NCI-H1930 (cell line): ENCODE measurements at regions not wholly inside any gene's neighbourhood (a gene's known extent, or its start where the extent isn't known, plus 50 kb on each side); places are given as distances from the start of the nearest gene placed in this dataset.

Experiments
- DNase-seq, 2 experiments: peaks; one replicate each; lab custom pipeline; 2025; lab: John Stamatoyannopoulos, UW

DNA sequence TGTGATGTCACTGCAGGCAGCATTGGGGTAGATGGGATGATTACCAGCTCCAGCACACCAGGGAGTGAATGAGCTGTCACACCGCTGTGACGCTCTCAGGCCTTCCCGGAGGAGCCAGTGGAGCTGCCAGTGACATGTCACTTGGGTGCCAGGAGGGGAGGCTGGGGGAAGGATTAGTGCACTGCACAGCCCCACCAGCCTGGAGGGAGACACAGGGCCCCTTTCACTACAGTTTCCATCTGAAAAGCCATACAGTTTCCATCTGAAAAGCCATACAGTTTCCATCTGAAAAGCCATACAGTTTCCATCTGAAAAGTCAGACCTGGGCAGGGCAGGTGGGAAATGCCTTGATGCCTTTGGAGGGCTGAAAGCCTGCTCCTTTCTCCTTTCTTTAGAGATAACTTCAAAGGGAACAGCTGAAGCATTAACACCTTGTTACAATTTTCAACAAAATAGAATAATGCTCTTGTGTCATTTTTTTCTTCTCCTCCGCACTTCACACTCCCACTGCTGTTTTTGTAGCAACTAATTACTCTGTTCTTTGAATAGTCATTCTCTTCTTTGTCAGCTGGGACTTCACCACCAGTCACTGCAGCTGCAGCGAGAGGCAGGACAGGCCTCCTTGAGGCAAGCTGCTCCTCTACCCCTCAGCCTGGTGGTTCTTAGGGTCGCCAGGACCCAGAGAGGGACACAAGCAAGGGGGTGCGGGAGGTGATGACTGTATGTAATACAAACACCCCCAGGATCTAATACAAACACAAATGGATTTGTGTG lies 256.9 kb upstream of the RGS6 start:
- DNase-seq, result no peak

DNA sequence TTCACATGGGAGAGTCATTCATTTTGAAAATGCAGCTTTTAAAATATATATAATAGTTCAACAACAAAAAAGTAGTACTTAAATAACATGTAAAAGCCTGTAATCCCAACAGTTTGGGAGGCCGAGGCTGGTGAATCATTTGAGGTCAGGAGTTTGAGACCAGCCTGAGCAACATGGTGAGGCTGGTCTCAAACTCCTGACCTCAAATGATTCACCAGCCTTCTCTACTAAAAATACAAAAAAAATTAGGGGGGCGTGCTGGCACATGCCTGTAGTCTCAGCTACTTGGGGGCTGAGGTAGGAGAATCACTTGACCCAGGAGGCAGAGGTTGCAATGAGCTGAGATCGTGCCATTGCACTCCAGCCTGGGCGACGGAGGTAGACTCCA lies 256.3 kb upstream of the RGS6 start:
- DNase-seq, result no peak

DNA sequence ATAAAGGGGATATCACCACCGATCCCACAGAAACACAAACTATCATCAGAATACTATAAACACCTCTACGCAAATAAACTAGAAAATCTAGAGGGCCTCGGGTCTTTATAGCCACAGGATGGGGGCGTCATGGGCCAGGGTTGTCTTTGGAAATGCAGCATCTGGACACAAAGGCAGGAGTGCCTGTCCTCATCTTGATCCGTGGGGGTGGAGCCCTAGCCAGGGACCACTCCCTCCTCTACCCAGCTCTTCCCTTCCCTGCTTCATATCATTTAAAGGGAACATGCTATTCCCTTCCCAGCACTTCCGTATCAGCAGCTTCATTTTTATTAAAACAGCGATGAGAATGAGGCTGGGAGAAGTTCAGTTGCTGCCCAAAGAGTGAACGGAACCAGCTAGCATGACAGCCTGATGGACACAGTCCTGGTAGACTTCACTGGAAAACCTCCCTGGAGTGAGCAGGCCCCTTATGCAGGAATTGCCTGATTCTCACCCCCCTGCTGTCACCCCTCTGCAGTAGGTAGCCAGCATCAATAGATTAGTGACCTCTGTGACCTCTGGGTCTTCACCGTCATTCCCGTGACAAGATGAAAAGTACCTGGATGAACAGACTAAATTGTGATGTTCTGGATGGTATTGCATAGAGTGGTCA lies 251.4 kb upstream of the RGS6 start:
- no peak for DNase-seq

DNA sequence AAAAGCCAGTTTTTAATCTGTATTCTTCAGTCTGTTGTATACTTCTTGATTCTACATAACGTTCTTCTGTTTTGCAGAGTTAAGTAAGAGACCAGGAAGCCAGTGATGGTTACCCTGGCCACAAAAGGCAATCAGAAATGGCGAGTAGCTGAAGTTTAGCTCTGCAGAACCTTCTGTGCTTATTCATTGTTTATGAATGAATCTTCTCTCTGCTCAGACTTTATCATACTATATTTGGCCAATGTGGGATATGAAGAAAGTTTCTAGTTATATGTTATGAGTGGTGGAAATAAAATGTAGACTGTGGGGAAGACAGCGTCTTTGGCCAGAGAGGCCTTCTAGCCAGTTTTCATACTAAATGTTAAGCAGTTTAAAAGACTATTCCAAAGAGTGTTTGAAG lies 249.9 kb upstream of the RGS6 start:
- no peak for DNase-seq

DNA sequence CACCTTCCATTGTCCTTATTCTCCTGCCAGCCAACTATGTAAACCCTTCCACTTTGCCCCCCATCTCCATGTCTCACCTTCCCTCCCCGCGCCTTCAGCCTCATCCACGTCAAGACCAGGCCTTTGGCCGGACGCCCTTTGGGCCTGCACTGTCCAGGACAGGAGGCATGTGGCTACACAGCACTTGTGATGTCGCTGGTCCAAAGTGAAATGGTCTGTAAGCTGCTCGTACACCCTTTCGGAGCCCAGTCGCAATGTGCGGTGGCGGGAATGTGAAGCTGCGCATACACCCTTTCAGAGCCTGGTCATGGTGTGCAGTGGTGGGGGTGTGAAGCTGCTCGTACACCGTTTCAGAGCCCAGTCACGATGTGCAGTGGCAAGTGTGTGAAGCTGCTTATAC lies 247.9 kb upstream of the RGS6 start:
- DNase-seq, result no peak

DNA sequence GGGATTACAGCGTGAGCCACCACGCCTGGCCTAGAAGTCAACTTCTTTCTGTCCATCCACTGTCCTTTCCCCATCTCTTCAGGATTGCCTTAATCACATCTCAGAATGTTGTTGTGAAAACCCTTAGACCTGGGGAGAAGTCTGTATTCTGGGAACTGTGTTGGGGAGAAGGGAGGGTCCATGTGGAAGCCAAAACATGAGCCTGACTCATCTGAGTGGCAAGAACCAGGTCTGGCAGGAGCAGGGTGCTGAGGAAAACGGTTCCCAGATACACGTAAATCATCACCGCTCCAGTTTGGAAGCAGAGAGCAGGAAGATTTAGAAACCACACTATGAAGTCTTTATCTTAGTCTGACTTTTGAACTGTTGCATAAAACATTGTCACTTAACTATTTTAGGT lies 245.6 kb upstream of the RGS6 start:
- no peak for DNase-seq

DNA sequence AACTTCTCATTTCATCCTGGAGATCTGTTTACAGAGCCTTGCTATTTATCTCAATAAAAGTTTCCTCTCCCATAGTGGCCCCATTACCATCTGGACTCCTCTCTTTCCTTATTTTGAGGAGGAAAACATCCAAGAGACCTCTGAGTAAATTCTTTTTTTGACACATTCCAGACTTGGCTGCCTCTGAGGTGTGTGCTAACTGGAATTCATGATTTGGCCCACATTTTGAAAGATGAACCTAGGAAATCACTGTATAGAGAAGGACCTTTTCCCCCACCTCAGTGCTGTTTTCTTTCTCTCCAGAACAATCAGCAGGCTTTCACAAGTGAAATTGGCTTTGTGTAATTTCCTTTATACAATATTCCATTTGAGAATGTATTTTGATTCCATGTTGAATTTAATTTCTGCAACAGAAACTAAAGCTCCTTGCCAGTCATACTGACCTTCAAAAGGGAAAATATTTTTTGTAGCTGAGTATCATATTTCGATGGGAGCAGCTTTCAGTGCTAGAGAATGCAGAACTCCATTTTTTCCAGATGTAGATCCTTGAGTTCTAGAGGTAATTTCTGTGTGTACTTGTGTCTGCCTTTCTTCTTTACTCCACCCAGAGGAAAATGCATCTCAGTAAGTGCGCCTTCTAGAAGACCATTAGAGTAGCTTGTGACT lies 244.9 kb upstream of the RGS6 start:
- no peak for DNase-seq

DNA sequence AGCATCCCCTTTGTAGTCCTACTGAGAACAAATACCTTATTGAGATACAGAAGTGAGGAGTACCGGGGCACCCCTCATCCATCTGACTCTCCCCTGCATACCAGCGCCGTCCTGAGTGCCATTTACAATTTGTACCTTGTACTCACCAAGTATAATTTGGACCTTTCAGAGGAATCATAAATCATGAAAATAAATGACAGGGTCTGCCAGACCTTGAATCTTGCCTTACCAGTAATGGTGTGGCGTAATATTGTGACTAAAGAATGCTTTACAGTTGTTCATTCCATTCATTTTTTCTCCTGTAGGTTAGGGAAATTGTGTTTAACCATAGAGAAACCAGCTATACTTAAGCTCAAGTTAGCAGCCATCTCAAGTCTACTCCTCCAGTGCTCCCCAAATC lies 243.7 kb upstream of the RGS6 start:
- no peak for DNase-seq

DNA sequence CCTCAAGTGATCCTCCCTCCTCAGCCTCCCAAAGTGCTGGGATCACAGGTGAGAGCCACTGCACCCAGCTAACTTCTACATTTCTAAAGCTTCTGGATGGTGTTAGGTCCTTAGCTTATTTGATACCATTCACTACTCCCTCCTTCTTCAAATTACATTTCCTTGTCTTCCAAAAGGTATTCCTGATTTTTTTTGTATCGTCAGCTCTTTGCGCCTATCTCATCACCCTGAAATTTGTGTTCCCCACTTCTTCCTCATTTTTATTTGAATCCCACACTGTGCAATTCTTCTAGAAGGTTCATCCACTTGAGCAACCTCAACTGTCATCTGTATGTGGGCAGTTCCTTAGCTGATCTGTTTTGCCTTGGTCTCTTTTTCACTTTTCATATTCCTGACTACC lies 241.8 kb upstream of the RGS6 start:
- DNase-seq, result no peak

DNA sequence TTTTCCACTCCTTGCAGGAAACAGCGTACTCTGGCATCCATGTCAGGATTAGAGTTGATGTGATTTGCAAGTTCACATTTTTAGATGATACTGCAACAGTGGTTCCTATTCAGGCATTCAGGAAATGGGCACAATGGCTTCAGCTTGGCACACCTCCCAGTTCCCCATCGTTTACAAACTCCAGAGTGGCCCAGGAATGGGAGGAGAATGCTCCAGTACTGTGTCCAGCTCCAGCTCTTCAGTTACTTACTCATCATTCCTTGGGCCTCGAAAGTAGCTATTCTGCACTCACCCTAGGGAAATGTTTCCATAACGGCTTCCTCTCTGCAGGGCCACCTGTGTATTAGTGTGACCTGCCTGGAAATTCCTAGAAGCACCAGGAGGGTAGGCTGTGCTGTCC lies 239.7 kb upstream of the RGS6 start:
- no peak for DNase-seq

DNA sequence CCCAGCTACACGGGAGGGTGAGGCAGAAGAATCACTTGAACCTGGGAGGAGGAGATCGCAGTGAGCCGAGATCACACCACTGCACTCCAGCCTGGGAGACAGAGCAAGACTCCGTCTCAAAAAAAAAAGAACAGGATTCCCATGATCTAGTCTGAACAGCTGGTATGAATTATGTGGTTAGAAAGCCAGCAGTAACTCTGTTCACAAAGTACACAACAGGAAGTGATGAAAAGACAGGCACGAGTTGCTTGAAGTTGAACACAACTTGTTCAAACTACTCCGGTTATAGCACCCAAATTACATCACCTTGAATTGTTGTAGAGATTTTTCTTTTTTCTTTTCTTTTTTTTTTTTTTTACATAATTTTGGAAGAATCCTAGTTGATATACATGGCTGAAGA lies 238.8 kb upstream of the RGS6 start:
- no peak for DNase-seq

DNA sequence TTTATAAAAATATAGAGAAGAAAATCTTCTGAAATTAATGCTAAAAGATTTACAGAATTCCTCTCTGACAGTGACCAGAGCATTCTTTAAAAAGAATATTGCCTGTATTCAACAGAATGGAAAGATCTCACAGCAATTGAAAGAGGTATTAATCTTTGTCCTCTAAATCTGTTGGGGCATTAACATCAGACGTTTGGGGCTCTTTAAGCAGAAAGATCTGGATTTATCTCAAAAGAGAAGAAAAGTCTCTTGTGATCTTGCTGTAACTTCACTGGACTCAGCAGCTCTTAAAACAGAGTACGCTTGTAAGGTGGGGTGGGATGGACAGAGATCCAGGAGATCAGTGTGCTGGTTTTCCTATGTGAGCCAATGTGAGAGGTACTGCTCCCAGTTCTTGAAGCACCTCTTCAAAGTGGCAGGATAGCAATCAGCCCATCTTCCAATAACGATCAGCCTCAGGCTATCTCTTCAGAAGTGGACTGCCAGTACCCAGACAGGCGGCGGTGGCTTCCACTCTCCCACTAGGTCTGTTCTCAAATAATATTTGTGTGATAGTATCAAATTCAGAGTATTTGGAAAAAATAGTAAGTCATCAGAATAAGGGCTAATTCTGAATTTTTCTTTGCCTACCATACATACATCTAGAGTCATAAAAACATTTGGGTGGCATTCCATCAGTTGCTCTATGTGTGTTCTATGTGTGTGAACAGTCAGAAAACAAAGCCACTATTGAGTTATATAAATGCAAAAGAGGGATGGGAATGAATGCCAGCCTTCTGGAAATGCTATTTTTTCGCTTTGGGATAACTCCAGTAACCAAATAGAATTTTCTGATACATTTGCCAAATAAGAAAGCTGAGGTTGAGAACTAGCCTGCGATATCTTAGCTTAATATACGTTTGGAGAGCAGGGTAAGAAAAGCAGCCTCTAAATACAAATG lies 237.4 kb upstream of the RGS6 start:
- DNase-seq, result no peak

DNA sequence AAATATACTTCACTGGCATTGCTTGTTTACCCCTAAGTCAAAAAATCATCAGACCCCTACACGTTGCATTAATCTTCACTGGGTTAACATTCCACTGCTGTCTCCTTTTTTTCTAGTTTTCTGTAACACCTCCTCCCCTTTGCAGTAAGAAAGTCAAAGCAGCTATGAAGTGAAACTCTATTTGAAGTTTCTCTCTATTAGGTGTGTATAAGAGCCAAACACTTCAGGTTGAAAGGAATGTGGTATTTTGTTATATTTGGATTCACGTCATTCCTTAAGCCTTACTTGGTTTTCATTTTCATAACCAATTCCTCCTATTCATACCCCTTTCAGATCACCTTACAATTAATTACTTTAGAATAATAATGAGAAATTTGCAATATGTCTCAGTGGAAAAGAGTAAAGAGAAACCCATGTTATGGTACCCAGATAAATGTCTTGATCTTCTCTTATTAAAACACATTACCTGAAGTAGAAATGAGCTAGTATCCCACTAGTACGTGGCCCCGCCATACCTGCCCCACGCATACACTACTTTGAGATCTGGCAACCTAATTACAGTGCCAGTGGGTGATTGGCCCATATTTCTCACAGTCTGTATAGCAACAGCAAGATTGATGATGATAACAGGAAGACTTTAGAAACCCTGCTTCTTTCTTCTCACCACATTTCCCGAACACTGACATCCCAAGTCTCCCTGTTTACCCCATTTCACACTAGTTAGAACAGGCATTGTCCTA lies 236.4 kb upstream of the RGS6 start:
- no peak for DNase-seq

DNA sequence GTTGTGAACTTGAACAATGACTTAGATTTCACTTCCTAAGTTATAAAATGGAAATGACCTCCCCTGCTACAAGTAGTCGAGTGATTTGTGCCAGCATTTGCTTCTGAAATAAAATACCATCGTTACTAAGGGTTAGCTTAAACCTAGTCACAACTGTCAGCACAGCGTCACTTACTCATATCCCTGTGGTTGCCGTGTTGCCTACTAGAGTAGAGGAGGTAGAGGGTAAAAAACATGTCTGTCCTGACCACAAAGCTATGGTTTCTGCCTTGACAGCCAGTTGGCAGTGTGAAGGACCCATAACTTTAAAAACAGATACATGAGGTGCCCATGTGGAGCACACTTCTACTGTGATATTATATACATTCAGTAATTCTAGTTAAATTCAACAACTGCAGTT lies 234.2 kb upstream of the RGS6 start:
- DNase-seq, result no peak

DNA sequence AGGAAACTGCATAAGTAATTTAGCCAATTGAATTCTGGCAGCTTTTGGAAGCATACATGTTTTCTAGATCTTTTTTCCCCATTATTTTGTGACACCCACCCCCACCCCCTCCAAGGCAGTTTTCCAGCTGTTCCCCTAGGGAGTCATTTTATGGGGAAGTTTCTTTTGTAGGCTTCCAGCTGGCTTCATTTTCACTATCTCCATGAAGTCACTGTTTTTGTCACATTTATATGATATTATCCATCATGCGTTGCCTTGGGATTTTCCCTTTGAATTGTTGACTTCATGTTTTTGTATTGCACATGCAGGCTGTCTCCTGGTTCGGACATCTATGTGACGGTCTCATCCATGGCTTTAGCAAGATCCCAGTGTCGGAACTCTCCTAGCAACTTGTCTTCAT lies 233.6 kb upstream of the RGS6 start:
- no peak for DNase-seq

DNA sequence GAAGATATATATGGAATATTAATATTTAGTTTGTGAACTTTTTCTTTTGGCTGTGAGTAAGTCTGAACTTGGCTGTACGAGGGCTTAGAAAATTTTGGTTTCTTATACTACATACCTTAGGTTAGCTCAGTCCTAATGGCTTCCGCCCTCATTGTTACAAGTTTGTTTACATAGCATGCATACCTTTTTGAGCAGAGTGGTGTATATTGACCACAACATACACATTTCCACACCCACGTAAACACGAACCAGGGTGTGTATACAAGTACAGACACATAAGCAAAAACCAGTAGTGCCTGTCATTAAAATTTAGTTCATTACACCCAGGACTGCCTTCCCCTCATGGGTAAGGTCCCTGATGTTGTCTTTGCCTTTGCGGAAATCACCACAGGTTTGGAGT lies 230.2 kb upstream of the RGS6 start:
- DNase-seq, result no peak

DNA sequence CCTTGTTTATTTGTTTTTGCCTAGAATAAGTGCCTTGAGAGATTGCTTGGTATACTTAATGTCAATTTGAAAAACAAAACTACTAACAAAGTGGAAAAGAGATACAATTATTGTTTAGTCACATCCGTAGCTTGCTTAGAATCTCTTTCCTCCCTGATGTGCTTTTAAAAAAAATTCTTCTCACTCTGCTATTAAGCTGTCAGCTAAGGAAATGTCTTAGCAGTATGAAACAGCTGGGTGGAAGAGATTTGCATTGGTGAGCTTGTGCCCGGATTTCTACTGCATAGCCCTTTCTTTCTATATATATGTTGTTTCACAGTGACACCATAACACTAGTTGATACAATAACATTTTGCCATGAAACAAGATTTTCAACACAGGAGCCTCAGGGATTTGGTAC lies 229.4 kb upstream of the RGS6 start:
- DNase-seq, result no peak

DNA sequence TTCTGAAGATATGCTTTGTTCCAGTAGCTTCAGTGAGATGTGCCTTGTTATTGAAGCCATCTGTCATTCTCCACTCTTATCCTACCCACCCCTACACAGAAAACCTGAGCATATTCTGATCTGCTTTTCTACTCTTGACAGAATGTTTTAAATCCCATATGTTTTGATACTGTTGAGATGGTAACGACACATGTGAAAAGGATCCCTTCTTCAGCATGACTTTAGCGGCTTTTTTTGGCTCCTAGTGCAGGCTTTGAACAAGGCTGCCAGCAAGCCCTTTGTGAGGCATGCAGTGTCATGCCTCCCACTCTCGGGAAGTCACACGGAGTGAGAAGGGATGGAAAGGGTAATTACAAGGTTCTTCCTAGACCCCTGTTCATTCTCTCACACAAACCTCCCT lies 228.8 kb upstream of the RGS6 start:
- no peak for DNase-seq

DNA sequence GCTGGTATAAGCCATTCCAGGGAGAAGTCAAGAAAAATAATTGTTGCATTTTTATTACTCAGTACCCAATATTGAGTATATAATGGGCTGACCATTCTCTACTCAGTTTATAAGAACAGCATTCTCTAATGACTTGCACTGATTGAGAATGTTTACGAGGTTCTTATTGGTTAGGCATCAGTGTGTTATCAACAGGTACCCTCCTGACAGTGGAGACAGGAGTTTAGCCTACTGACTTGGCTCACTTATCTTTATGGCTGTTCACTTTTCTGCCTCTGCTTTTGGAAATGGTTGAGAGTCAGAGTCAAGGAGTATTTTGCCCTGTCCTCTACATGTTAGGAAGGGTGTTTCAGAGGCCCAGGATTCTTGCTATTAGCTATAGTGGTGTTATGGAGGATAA lies 228.0 kb upstream of the RGS6 start:
- DNase-seq, result no peak

DNA sequence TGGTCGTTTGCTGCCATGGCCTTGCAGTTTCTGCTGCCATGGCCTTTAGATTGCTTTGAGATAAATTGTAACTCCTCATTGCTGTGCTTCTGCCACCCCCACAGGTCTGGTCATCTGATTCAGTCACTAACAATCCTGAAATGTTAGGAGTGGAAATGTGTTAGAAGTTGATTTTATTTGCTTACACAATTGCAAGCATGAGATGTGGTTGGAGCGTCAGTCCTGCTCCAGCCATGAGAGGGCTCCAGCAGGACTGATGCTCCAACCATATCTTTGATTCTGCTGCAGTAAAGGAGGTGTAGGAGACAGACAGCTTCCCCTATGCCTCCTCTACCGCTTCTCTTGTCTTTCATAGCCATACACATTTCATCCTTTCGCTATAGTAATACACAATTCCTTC lies 226.8 kb upstream of the RGS6 start:
- no peak for DNase-seq

DNA sequence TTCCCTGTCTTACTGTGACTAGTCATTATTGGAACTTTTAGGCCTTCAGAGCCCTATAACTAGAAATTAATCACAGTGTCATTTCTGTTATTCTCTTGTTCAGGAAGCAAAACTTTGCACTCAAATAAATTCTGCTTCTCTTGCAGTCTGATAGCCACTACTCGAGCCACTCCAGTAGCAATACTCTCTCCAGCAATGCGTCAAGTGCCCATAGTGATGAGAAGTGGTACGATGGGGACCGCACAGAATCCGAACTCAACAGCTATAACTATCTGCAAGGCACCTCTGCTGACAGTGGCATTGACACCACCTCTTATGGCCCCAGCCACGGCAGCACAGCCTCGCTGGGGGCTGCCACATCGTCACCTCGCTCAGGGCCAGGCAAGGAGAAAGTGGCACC lies 223.2 kb upstream of the RGS6 start:
- no peak for DNase-seq

DNA sequence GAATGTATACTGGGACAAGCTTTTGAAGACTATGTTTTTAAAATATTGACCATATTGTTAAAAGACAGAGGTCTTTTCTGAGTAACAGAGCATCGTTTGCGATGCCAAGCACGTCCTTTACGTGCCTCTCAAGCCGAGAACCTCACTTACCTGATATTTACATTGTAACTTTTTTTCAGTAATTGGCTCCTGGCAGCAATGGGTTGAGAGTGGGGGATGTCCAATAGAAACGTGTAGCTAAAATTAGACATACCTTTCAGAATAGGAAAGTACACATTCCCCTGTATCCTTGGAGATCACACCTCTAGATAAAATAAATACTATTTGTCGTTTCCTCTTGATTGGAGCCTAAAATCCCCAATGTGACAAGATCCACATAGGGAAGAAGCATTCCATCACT lies 222.2 kb upstream of the RGS6 start:
- no peak for DNase-seq
